HCT116 (cell line): ENCODE measurements at regions not wholly inside any gene's neighbourhood (a gene's known extent, or its start where the extent isn't known, plus 50 kb on each side); places are given as distances from the start of the nearest gene placed in this dataset.

Experiments used
- ATAC-seq: fragments of 200-7000 bp; cut with Tn5 transposase; 2 replicates; pipeline ENCODE4 v1.9.1; 2020; ENCODE audit warnings: mild to moderate bottlenecking, moderate library complexity
- BruUV-seq: library from RNA; stranded (reverse); fragments of 400-500 nt; replicated peaks from 2 replicates; lab custom pipeline; 2021; lab: Mats Ljungman, UMichigan
- CTCF ChIA-PET: fragments of 300-600 bp; sonication (Branson Sonifier 250); formaldehyde crosslinking; loops from one replicate; lab custom pipeline; 2021; ENCODE audit warnings: antibody characterized with exemption; lab: Charles Lee
- POLR2A ChIA-PET: fragments of 300-600, 350-600 bp; sonication (Branson Sonifier 250); formaldehyde crosslinking; loops from one replicate; lab custom pipeline; 2021; ENCODE audit warnings: antibody characterized with exemption; lab: Charles Lee
- RAD21 ChIA-PET, 2 experiments: fragments of 300-600 bp; sonication (Branson Sonifier 250); formaldehyde crosslinking; loops; one replicate each; lab custom pipeline; 2023; ENCODE audit warnings: low total read pairs in 2 of 2; ENCODE audit not compliant: uncharacterized antibody in 2 of 2, unreplicated experiment in 2 of 2, low non-redundant PET in 1 of 2; lab: Charles Lee
- DNase-seq: peaks from one replicate; pipeline ENCODE4 v3.0.0-alpha.2; 2010; ENCODE audit warnings: low read depth, low spot score
- H2AFZ ChIP-seq: fragments of 200-600 bp; shearing (Covaris generic), sonication (generic); 2 replicates; pipeline ENCODE4 v1.6.1; 2017; ENCODE audit warnings: low read depth, mixed run types, mixed read lengths, antibody characterized with exemption, low read length; ENCODE audit not compliant: poor library complexity, severe bottlenecking
- H3K27ac ChIP-seq: 2 replicates; pipeline ENCODE4 v1.5.1; 2012; ENCODE audit warnings: low read depth, low read length
- H3K27me3 ChIP-seq: fragments of 200-600 bp; sonication (generic); 2 replicates; pipeline ENCODE4 v1.6.1; 2016; ENCODE audit warnings: mixed run types, low read length, mixed read lengths; ENCODE audit not compliant: insufficient read depth
- H3K36me3 ChIP-seq, 2 experiments: fragments of 200-500 bp in 1 of 2; fragments of 200-600 bp in 1 of 2; sonication (Bioruptor generic) in 1 of 2; sonication (generic) in 1 of 2; 2 replicates each; pipeline versions ENCODE4 v1.5.1 to v1.6.1; 2014 to 2016; ENCODE audit warnings: low read length in 2 of 2, inconsistent platforms in 1 of 2, mixed read lengths in 1 of 2, mixed run types in 1 of 2; ENCODE audit not compliant: insufficient read depth in 2 of 2, control insufficient read depth in 1 of 2
- H3K4me1 ChIP-seq, 2 experiments: fragments of 200-600 bp in 1 of 2; sonication (generic) in 1 of 2; 2 replicates each; pipeline versions ENCODE4 v1.5.1 to v1.6.1; 2012 to 2017; ENCODE audit warnings: low read length in 2 of 2, inconsistent platforms in 1 of 2, mild to moderate bottlenecking in 1 of 2, mixed read lengths in 1 of 2, mixed run types in 1 of 2, moderate library complexity in 1 of 2; ENCODE audit not compliant: insufficient read depth in 2 of 2, control insufficient read depth in 1 of 2
- H3K4me2 ChIP-seq: fragments of 200-600 bp; sonication (generic); 2 replicates; pipeline ENCODE4 v1.6.1; 2017; ENCODE audit warnings: mixed run types, low read length, mixed read lengths
- H3K4me3 ChIP-seq, 2 experiments: fragments of 200-600 bp in 1 of 2; sonication (generic) in 1 of 2; replicated peaks in 1 of 2; 2 replicates each; pipeline ENCODE4 v1.5.1; 2011 to 2016; ENCODE audit warnings: low read length in 2 of 2, control low read depth in 1 of 2, low read depth in 1 of 2, mild to moderate bottlenecking in 1 of 2, mixed read lengths in 1 of 2, mixed run types in 1 of 2
- H3K79me2 ChIP-seq: fragments of 200-600 bp; sonication (generic); 2 replicates; pipeline ENCODE4 v1.6.1; 2017; ENCODE audit warnings: mild to moderate bottlenecking, mixed run types, low read length, moderate library complexity, mixed read lengths; ENCODE audit not compliant: insufficient read depth
- H3K9ac ChIP-seq: fragments of 200-600 bp; sonication (generic); 2 replicates; pipeline ENCODE4 v1.6.1; 2016; ENCODE audit warnings: low read length, mixed read lengths
- H3K9me2 ChIP-seq: fragments of 200-600 bp; sonication (generic), shearing (Covaris generic); 2 replicates; pipeline ENCODE4 v1.6.1; 2017; ENCODE audit warnings: mixed run types, mild to moderate bottlenecking, moderate library complexity; ENCODE audit not compliant: insufficient read depth
- H3K9me3 ChIP-seq, 2 experiments: fragments of 200-500 bp in 1 of 2; fragments of 200-600 bp in 1 of 2; sonication (Bioruptor generic) in 1 of 2; sonication (generic) in 1 of 2; 2 replicates each; pipeline ENCODE4 v1.6.1; 2014 to 2017; ENCODE audit warnings: low read length in 2 of 2, mixed read lengths in 2 of 2, inconsistent platforms in 1 of 2, low read depth in 1 of 2, mild to moderate bottlenecking in 1 of 2, mixed run types in 1 of 2, moderate library complexity in 1 of 2; ENCODE audit not compliant: control insufficient read depth in 1 of 2, insufficient read depth in 1 of 2
- H4K20me1 ChIP-seq: fragments of 200-600 bp; sonication (generic), shearing (Covaris generic); 2 replicates; pipeline ENCODE4 v1.6.1; 2017; ENCODE audit warnings: mixed run types, mild to moderate bottlenecking, moderate library complexity; ENCODE audit not compliant: insufficient read depth
- ATF3 ChIP-seq: IDR thresholded peaks from 2 replicates; pipeline ENCODE4 v1.6.1; 2012
- CBX3 ChIP-seq: IDR thresholded peaks from 2 replicates; pipeline ENCODE4 v1.6.1; 2012; ENCODE audit warnings: low read depth
- CEBPB ChIP-seq: IDR thresholded peaks from 2 replicates; pipeline ENCODE4 v1.6.1; 2012; ENCODE audit warnings: low read depth
- EZH2 ChIP-seq: fragments of 200-600 bp; sonication (generic); IDR thresholded peaks from 2 replicates; pipeline ENCODE4 v1.6.1; 2017; ENCODE audit warnings: antibody characterized with exemption, mixed run types
- FOSL1 ChIP-seq: IDR thresholded peaks from 2 replicates; pipeline ENCODE4 v1.6.1; 2012; ENCODE audit warnings: low read depth
- MAX ChIP-seq: IDR thresholded peaks from 2 replicates; pipeline ENCODE4 v1.6.1; 2012
- POLR2AphosphoS5 ChIP-seq: IDR thresholded peaks from 2 replicates; pipeline ENCODE4 v1.6.1; 2011; ENCODE audit warnings: mild to moderate bottlenecking, low read depth, low read length, moderate library complexity
- REST ChIP-seq: IDR thresholded peaks from 2 replicates; pipeline ENCODE4 v1.6.1; 2012; ENCODE audit warnings: low read depth
- SIN3A ChIP-seq: IDR thresholded peaks from 2 replicates; pipeline ENCODE4 v1.6.1; 2012; ENCODE audit warnings: low read depth
- ZNF274 ChIP-seq: fragments of 200-500 bp; sonication (Bioruptor generic); IDR thresholded peaks from 2 replicates; pipeline ENCODE4 v1.6.1; 2014; ENCODE audit warnings: mild to moderate bottlenecking, low read depth, low read length, inconsistent platforms
- intact Hi-C: fragments of 100-400 bp; cut with micrococcal nuclease; formaldehyde crosslinking; loops from 2 replicates; pipeline ENCODE4 v1.10.0; 2022

GRCh38 chr5:85717203-85717563 lies 900.6 kb upstream of the COX7C start:
- no peaks in the 10 kb centered on the region for H3K79me2 ChIP-seq
- no peaks in the 10 kb centered on the region for H4K20me1 ChIP-seq
- RAD21 ChIA-PET = no interaction called here
- no peak overlapping the region for H3K9ac ChIP-seq
- H3K9me3 ChIP-seq = no peaks in the 10 kb centered on the region
- H2AFZ ChIP-seq = no peak overlapping the region
- no peak overlapping the region for H3K27ac ChIP-seq
- BruUV-seq = no TSS peak
- TF ChIP-seq ATF3 = no peak
- TF ChIP-seq POLR2AphosphoS5 = no peak
- no peak for TF ChIP-seq CEBPB
- TF ChIP-seq MAX = no peak
- TF ChIP-seq SIN3A = no peak
- TF ChIP-seq CBX3 = no peak
- TF ChIP-seq ZNF274 = no peak
- no peak for TF ChIP-seq EZH2
- no peak for TF ChIP-seq FOSL1
- TF ChIP-seq REST = no peak
- CTCF ChIA-PET = no interaction called here
- no peak overlapping the region for H3K4me3 ChIP-seq
- no peaks in the 10 kb centered on the region for H3K9me2 ChIP-seq
- DNase-seq (no peak), ATAC-seq (no peak)
- no peaks in the 10 kb centered on the region for H3K36me3 ChIP-seq
- H3K4me2 ChIP-seq = no peak overlapping the region
- H3K27me3 ChIP-seq = no peaks in the 10 kb centered on the region
- intact Hi-C loops = no loop called here
- POLR2A ChIA-PET = no interaction called here
- H3K4me1 ChIP-seq = no peaks in the 10 kb centered on the region
